Right lobe of liver (tissue), 6 donors: ENCODE measurements at regions not wholly inside any gene's neighbourhood (a gene's known extent, or its start where the extent isn't known, plus 50 kb on each side); places are given as distances from the start of the nearest gene placed in this dataset.

Experiments
- ATAC-seq, 4 donors: fragments of 200-7000 bp; cut with Tn5 transposase; one replicate each; pipeline ENCODE4 v1.9.1; 2020; ENCODE audit warnings: mild to moderate bottlenecking in 4 of 4, moderate library complexity in 4 of 4
- DNase-seq, 3 donors: peaks; one replicate each; pipeline ENCODE4 v3.0.0-alpha.2; 2020
- H3K27ac ChIP-seq, 3 donors: fragments of 200-600 bp; one replicate each; pipeline ENCODE4 v1.8.0; 2022
- H3K27me3 ChIP-seq, 2 donors: fragments of 200-600 bp; one replicate each; pipeline ENCODE4 v1.8.0; 2022
- H3K36me3 ChIP-seq, 4 donors: fragments of 200-600 bp; sonication (generic) in 1 of 4; one replicate each; pipeline versions ENCODE4 v1.5.1 to v1.8.0; 2017 to 2022; ENCODE audit warnings: control low read depth in 1 of 4
- H3K4me1 ChIP-seq, 4 donors: fragments of 200-600 bp; sonication (generic) in 1 of 4; one replicate each; pipeline versions ENCODE4 v1.5.1 to v1.8.0; 2017 to 2022; ENCODE audit warnings: control low read depth in 1 of 4
- H3K4me3 ChIP-seq, 3 donors: fragments of 200-600 bp; one replicate each; pipeline ENCODE4 v1.8.0; 2022
- H3K9me3 ChIP-seq, 4 donors: fragments of 200-600 bp; sonication (generic) in 1 of 4; one replicate each; pipeline versions ENCODE4 v1.5.1 to v1.8.0; 2017 to 2022; ENCODE audit warnings: control low read depth in 1 of 4
- CTCF ChIP-seq, 4 donors: fragments of 200-600 bp in 3 of 4; fragments of 450-650 bp in 1 of 4; IDR thresholded peaks; one replicate each; pipeline versions ENCODE4 v1.5.1 to v1.8.0; 2016 to 2022; ENCODE audit warnings: antibody characterized with exemption in 4 of 4, mild to moderate bottlenecking in 2 of 4
- POLR2A ChIP-seq: fragments of 450-650 bp; IDR thresholded peaks from one replicate; pipeline ENCODE4 v1.6.1; 2017; ENCODE audit warnings: antibody characterized with exemption, mild to moderate bottlenecking
- WGBS: methylation state at CpG from one replicate; pipeline ENCODE4 v1.1.6; 2018; ENCODE audit warnings: low coverage, low lambda C conversion rate; ENCODE audit not compliant: insufficient coverage; ENCODE audit errors: missing lambda C conversion rate; 5-methylcytosine and 5-hydroxymethylcytosine counted together
- intact Hi-C, 2 donors: fragments of 100-400 bp; cut with DNase I; formaldehyde crosslinking; loops; one replicate each; pipeline versions ENCODE4 v1.11.2 to v1.14.1; 2022
- donor health status: DM: no; HTN: yes; CAD: no.
- donor health status: DM: no; HTN: no; CAD: no.
- donor health status: DM: no; HTN: no; CAD: no.
- donor health status: DM: no; HTN: yes; CAD: no.
- donor health status: DM: no; HTN: yes; CAD: no.

GRCh38 chr5:57320582-57320981 lies 146.7 kb downstream of the GPBP1 start:
- H3K36me3 ChIP-seq, result no peaks in the 10 kb centered on the region
- 36% methylated on average over 6 of the region's 6 CpGs for WGBS
- no peaks in the 10 kb centered on the region for H3K4me1 ChIP-seq
- H3K27ac ChIP-seq, result no peak overlapping the region
- intact Hi-C loops, result no loop called here
- no peak for DNase-seq
- H3K27me3 ChIP-seq, result no peaks in the 10 kb centered on the region
- peak in 3 of 4 donors; percentile 33 to 60 (median 60) for ATAC-seq
- no peak overlapping the region for H3K4me3 ChIP-seq
- H3K9me3 ChIP-seq, result no peaks in the 10 kb centered on the region
- TF ChIP-seq CTCF (IDR thresholded peaks at IDR 0.05), result no peak
- no peak for TF ChIP-seq POLR2A

- ATAC-seq, result no peak
- intact Hi-C loops, result no loop called here
- H3K27me3 ChIP-seq, result no peaks in the 10 kb centered on the region
- TF ChIP-seq CTCF (IDR thresholded peaks at IDR 0.05) (no peak), POLR2A (no peak)
- no peak overlapping the region for H3K27ac ChIP-seq
- no peak for DNase-seq
- no peak overlapping the region for H3K4me3 ChIP-seq
- H3K4me1 ChIP-seq, result no peaks in the 10 kb centered on the region
- 80% methylated on average over 4 of the region's 4 CpGs for WGBS
- H3K36me3 ChIP-seq, result no peaks in the 10 kb centered on the region
- no peaks in the 10 kb centered on the region for H3K9me3 ChIP-seq
Measured at GRCh38 chr5:57319628-57320027, 145.8 kb downstream of the GPBP1 start.

- Histone ChIP-seq H3K9me3 (no peaks in the 10 kb centered on the region), H3K36me3 (no peaks in the 10 kb centered on the region), H3K27me3 (no peaks in the 10 kb centered on the region), H3K4me1 (no peaks in the 10 kb centered on the region), H3K4me3 (no peak overlapping the region), H3K27ac (no peak overlapping the region)
- 90% methylated on average over 4 of the region's 5 CpGs for WGBS
- intact Hi-C loops, result no loop called here
- no peak for ATAC-seq
- no peak for DNase-seq
- no peak for TF ChIP-seq CTCF (IDR thresholded peaks at IDR 0.05)
- no peak for TF ChIP-seq POLR2A
Measured at GRCh38 chr5:57318251-57318650, 144.4 kb downstream of the GPBP1 start.

GRCh38 chr5:57317341-57317740 lies 143.5 kb downstream of the GPBP1 start:
- DNase-seq (no peak), ATAC-seq (no peak)
- no peaks in the 10 kb centered on the region for H3K4me1 ChIP-seq
- H3K9me3 ChIP-seq, result no peaks in the 10 kb centered on the region
- TF ChIP-seq CTCF (IDR thresholded peaks at IDR 0.05) (no peak), POLR2A (no peak)
- no peaks in the 10 kb centered on the region for H3K27me3 ChIP-seq
- intact Hi-C loops, result no loop called here
- 60% methylated on average over 5 of the region's 5 CpGs for WGBS
- no peak overlapping the region for H3K4me3 ChIP-seq
- H3K36me3 ChIP-seq, result no peaks in the 10 kb centered on the region
- H3K27ac ChIP-seq, result peak overlapping the region in 1 of 3 donors; percentile 24

GRCh38 chr5:57316798-57317327 lies 143.0 kb downstream of the GPBP1 start:
- no peak for DNase-seq
- no peaks in the 10 kb centered on the region for H3K36me3 ChIP-seq
- TF ChIP-seq POLR2A (no peak), CTCF (IDR thresholded peaks at IDR 0.05) (no peak)
- peak; percentile 24 to 55 (median 45) for ATAC-seq
- no peaks in the 10 kb centered on the region for H3K4me1 ChIP-seq
- no peaks in the 10 kb centered on the region for H3K27me3 ChIP-seq
- H3K27ac ChIP-seq, result peak overlapping the region in 1 of 3 donors; percentile 24
- intact Hi-C loops, result no loop called here
- WGBS, result 52% methylated on average over 2 of the region's 3 CpGs
- no peak overlapping the region for H3K4me3 ChIP-seq
- no peaks in the 10 kb centered on the region for H3K9me3 ChIP-seq
